HL-60 (cell line): ENCODE measurements at regions not wholly inside any gene's neighbourhood (a gene's known extent, or its start where the extent isn't known, plus 50 kb on each side); places are given as distances from the start of the nearest gene placed in this dataset.

ENCODE experiments used
- CTCF ChIP-seq: IDR thresholded peaks from one replicate; pipeline ENCODE4 v1.5.1; 2011; ENCODE audit warnings: low read length, control low read depth, inconsistent platforms; ENCODE audit not compliant: insufficient read depth
- REST ChIP-seq: IDR thresholded peaks from 2 replicates; pipeline ENCODE4 v1.6.1; 2012; ENCODE audit warnings: low read depth; ENCODE audit not compliant: insufficient replicate concordance
- SPI1 ChIP-seq: IDR thresholded peaks from 2 replicates; pipeline ENCODE4 v1.6.1; 2012; ENCODE audit warnings: low read depth, mild to moderate bottlenecking, borderline replicate concordance

GRCh38 chr16:16788004-16788403 is 409.1 kb downstream of the NPIPA7 start:
- TF ChIP-seq SPI1 (no peak), CTCF (no peak), REST (no peak)
